ENCODE measurements at regions not wholly inside any gene's neighbourhood (a gene's known extent, or its start where the extent isn't known, plus 50 kb on each side); places are given as distances from the start of the nearest gene placed in this dataset.

DNA sequence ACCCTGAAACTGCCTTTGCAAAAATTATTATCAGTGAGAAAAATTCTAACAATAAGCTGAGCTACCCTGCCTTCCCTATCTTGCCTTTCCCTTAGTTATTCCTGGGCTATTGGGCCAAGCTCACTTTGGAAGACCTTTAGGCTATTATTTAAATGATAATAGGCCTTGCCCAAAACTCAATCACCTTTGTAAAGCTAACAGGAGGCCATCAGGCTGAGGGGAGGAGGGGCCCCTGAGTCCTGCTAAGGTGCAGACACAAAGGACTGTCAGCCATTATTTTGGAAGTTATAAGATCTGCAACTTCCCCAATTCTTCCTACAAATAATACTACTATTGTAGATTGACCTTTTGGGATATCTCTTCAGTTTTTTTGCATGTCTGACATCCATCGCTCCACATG, 278.8 kb upstream of the DIAPH2 start:
- H3K9me3 ChIP-seq, result no peaks in the 10 kb centered on the region
- ATAC-seq (ENCODE audit: low FRiP score in 2 of 2) (no peak), DNase-seq (no peak)
- no peak for TF ChIP-seq POLR2A (IDR thresholded peaks at IDR 0.05)
- no peak for TF ChIP-seq EP300 (IDR thresholded peaks at IDR 0.05)
- no peak for TF ChIP-seq POLR2AphosphoS5 (IDR thresholded peaks at IDR 0.05)
- TF ChIP-seq, protein P1, sequence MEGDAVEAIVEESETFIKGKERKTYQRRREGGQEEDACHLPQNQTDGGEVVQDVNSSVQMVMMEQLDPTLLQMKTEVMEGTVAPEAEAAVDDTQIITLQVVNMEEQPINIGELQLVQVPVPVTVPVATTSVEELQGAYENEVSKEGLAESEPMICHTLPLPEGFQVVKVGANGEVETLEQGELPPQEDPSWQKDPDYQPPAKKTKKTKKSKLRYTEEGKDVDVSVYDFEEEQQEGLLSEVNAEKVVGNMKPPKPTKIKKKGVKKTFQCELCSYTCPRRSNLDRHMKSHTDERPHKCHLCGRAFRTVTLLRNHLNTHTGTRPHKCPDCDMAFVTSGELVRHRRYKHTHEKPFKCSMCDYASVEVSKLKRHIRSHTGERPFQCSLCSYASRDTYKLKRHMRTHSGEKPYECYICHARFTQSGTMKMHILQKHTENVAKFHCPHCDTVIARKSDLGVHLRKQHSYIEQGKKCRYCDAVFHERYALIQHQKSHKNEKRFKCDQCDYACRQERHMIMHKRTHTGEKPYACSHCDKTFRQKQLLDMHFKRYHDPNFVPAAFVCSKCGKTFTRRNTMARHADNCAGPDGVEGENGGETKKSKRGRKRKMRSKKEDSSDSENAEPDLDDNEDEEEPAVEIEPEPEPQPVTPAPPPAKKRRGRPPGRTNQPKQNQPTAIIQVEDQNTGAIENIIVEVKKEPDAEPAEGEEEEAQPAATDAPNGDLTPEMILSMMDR (IDR thresholded peaks at IDR 0.05), result no peak
- WGBS, 2 donors, result 100% methylated on average over 1 of the region's 1 CpG
- no peaks in the 10 kb centered on the region for H3K36me3 ChIP-seq
- H3K4me3 ChIP-seq, result no peak overlapping the region
- H3K27ac ChIP-seq, result no peak overlapping the region
- no peaks in the 10 kb centered on the region for H3K27me3 ChIP-seq
- H3K4me1 ChIP-seq, result peaks cover 0 to 2% (median 0%) of the 10 kb centered on the region in 4 donors

DNA sequence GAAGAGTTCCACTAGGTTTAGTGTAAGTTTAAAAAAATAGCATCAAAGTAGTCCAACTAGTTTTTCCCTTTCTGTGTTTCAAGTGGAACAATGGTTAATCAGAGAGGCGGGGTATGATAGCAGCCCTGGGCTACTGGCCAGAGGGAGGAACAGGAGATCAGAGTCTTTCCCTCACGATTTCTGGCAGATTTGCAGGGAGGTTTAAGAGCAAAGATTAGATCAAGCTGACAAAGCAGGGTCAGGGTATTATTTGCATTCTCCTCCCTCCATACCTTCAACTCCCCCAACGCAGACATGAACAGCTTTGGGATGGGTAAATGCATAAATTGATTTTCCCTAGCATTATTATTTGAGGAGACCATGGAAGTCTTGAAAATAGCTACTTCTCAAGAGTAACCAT, 277.6 kb upstream of the DIAPH2 start:
- 17 to 36% methylated on average over 3 of the region's 3 CpGs for WGBS, 2 donors
- TF ChIP-seq, protein P1 (IDR thresholded peaks at IDR 0.05), result no peak
- no peak for TF ChIP-seq POLR2A (IDR thresholded peaks at IDR 0.05)
- no peak for TF ChIP-seq POLR2AphosphoS5 (IDR thresholded peaks at IDR 0.05)
- no peak for TF ChIP-seq EP300 (IDR thresholded peaks at IDR 0.05)
- no peaks in the 10 kb centered on the region for H3K36me3 ChIP-seq
- H3K9me3 ChIP-seq, result no peaks in the 10 kb centered on the region
- peak in 1 of 2 donors; percentile 59 for ATAC-seq (ENCODE audit: low FRiP score in 2 of 2)
- no peak overlapping the region for H3K4me3 ChIP-seq
- no peaks in the 10 kb centered on the region for H3K27me3 ChIP-seq
- no peak overlapping the region for H3K27ac ChIP-seq
- peak in 1 of 2 donors; percentile 23 for DNase-seq
- peaks cover 0 to 2% (median 0%) of the 10 kb centered on the region in 4 donors for H3K4me1 ChIP-seq

DNA sequence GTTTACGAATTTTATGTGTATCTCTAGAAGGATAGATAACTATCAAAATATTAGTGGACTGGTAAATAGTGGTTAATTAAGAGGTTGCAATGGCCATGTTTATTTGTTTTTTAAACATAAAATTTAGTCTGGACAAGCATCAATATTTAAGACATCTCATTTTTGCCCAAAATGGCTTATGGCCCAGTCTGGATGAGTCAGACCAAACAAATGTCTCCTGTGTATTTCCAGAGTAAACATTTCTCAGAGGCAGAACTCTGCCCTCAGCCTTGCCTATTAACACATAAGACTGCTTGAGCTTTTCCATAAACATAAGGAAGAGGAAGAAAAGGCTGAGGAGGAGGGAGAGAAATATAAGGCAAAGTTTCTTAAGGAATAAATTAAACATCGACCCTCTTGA, 277.1 kb upstream of the DIAPH2 start:
- DNase-seq (no peak), ATAC-seq (ENCODE audit: low FRiP score in 2 of 2) (peak in 1 of 2 donors; percentile 61)
- H3K4me3 ChIP-seq, result no peak overlapping the region
- no peaks in the 10 kb centered on the region for H3K27me3 ChIP-seq
- WGBS, 2 donors, result 33 to 68% methylated on average over 2 of the region's 2 CpGs
- H3K9me3 ChIP-seq, result no peaks in the 10 kb centered on the region
- TF ChIP-seq, protein P1 (IDR thresholded peaks at IDR 0.05), result no peak
- TF ChIP-seq POLR2A (IDR thresholded peaks at IDR 0.05) (no peak), POLR2AphosphoS5 (IDR thresholded peaks at IDR 0.05) (no peak)
- peaks cover 0 to 2% (median 0%) of the 10 kb centered on the region in 4 donors for H3K4me1 ChIP-seq
- no peaks in the 10 kb centered on the region for H3K36me3 ChIP-seq
- no peak overlapping the region for H3K27ac ChIP-seq

GRCh38 chrX:96407981-96408380, 276.7 kb upstream of the DIAPH2 start:
- Histone ChIP-seq H3K9me3 (no peaks in the 10 kb centered on the region), H3K36me3 (no peaks in the 10 kb centered on the region), H3K27ac (no peak overlapping the region), H3K4me1 (peaks cover 0 to 2% (median 0%) of the 10 kb centered on the region in 4 donors), H3K4me3 (no peak overlapping the region), H3K27me3 (no peaks in the 10 kb centered on the region)
- ATAC-seq (ENCODE audit: low FRiP score in 2 of 2), result no peak
- DNase-seq, result no peak
- 49 to 52% methylated on average over 2 of the region's 2 CpGs for WGBS, 2 donors
- TF ChIP-seq POLR2A (IDR thresholded peaks at IDR 0.05), result no peak
- no peak for TF ChIP-seq POLR2AphosphoS5 (IDR thresholded peaks at IDR 0.05)
- TF ChIP-seq, protein P1 (IDR thresholded peaks at IDR 0.05), result no peak
- no peak for TF ChIP-seq EP300 (IDR thresholded peaks at IDR 0.05)

DNA sequence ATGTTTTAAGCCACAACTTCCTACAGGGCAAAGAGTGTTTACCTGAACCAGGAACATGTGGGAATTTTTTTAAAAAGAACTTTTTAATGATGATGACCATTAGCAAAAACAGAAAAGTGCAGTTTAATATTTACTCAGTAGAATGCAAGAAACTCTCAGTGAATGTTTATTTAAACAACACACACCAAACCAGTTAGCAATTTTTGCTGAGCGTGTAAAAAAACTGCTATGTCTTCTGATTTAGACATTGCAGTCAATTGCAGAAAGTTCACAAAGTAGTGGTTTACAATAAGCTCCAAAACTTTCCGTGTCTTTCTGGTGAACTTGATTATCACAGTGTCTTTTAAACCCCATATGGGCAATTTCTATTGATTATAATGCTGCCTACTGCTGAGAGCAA, 273.7 kb upstream of the DIAPH2 start:
- 73 to 75% methylated on average over 2 of the region's 2 CpGs for WGBS, 2 donors
- H3K27me3 ChIP-seq, result no peaks in the 10 kb centered on the region
- peaks cover 0 to 2% (median 0%) of the 10 kb centered on the region in 4 donors for H3K4me1 ChIP-seq
- DNase-seq (no peak), ATAC-seq (ENCODE audit: low FRiP score in 2 of 2) (no peak)
- no peak overlapping the region for H3K4me3 ChIP-seq
- H3K36me3 ChIP-seq, result no peaks in the 10 kb centered on the region
- TF ChIP-seq, protein P1 (IDR thresholded peaks at IDR 0.05), result no peak
- TF ChIP-seq POLR2AphosphoS5 (IDR thresholded peaks at IDR 0.05) (no peak), POLR2A (IDR thresholded peaks at IDR 0.05) (no peak), EP300 (IDR thresholded peaks at IDR 0.05) (no peak)
- H3K9me3 ChIP-seq, result no peaks in the 10 kb centered on the region
- no peak overlapping the region for H3K27ac ChIP-seq
